ENCODE measurements at regions not wholly inside any gene's neighbourhood (a gene's known extent, or its start where the extent isn't known, plus 50 kb on each side); places are given as distances from the start of the nearest gene placed in this dataset.

DNA sequence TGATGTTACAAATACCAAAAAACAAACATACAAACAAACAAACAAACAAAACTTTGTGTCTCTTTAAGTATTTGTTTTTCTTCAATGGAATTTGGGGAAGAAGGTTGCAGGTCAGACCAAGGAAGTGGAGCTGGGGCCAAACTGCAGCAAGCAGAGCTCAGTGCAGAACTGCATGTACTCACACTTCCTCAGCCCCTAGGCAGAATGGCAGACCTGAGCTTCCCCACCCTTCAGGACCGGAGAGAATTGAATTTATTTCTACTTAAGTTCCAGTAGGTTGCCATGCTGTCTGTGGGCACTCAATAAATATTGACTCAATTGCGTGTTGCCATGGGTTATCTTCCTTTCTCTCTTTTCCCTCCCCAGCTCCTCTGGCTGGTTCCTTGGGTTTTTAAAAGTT is 173.6 kb downstream of the PTGER3 start:
- TF ChIP-seq, protein P1, sequence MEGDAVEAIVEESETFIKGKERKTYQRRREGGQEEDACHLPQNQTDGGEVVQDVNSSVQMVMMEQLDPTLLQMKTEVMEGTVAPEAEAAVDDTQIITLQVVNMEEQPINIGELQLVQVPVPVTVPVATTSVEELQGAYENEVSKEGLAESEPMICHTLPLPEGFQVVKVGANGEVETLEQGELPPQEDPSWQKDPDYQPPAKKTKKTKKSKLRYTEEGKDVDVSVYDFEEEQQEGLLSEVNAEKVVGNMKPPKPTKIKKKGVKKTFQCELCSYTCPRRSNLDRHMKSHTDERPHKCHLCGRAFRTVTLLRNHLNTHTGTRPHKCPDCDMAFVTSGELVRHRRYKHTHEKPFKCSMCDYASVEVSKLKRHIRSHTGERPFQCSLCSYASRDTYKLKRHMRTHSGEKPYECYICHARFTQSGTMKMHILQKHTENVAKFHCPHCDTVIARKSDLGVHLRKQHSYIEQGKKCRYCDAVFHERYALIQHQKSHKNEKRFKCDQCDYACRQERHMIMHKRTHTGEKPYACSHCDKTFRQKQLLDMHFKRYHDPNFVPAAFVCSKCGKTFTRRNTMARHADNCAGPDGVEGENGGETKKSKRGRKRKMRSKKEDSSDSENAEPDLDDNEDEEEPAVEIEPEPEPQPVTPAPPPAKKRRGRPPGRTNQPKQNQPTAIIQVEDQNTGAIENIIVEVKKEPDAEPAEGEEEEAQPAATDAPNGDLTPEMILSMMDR (IDR thresholded peaks at IDR 0.05) = no peak
- no peak for TF ChIP-seq POLR2AphosphoS5 (IDR thresholded peaks at IDR 0.05)
